ENCODE measurements at regions not wholly inside any gene's neighbourhood (a gene's known extent, or its start where the extent isn't known, plus 50 kb on each side); places are given as distances from the start of the nearest gene placed in this dataset.

GRCh38 chr16:35255186-35255803 is 1795.9 kb downstream of the TP53TG3F start:
- FAIRE-seq, result no peak

GRCh38 chr16:35255816-35256215 is 1796.4 kb downstream of the TP53TG3F start:
- FAIRE-seq (no peak), DNase-seq (ENCODE audit: low spot score) (no peak)

More at GRCh38 chr16:35255186-35255803, 1795.9 kb downstream of the TP53TG3F start:
- DNase-seq (ENCODE audit: low spot score), result no peak

GRCh38 chr16:35258381-35258780 is 1799.0 kb downstream of the TP53TG3F start:
- DNase-seq (ENCODE audit: low spot score), result no peak
- FAIRE-seq, result no peak

- no peak for FAIRE-seq
- DNase-seq (ENCODE audit: low spot score), result no peak
These were observed 1836.4 kb downstream of the TP53TG3F start for GRCh38 chr16:35295856-35296255.

DNA sequence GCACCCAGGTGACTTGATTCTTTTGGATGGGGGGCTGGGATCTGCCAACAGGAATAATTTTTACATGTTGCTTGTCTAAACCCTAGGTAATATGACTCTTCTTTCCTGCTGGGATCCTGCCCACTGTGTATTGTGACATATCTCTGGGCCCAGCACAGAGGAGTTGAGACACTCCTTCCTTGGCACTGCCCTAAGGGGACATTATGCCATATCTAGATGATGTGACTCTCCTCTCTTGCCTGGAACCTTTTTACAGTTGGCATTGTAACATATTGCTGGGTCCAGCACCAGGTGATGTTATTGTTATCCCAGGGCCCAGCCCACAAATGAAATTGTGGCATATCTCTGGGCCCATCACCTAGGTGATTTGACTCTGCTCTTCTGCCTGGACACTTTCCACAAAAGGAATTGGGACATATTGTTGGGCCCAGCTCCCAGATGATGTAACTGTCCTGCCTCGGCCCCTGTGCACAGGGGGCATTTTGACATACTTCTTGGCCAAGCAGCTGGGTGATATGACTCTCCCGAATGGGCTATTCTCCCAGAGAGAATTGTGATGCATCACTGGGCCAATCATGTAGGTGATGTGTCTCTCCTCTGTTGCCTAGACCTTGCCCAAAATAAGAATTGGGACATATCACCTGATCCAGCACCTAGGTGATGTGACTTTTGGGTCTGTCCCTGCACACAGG is 1837.7 kb downstream of the TP53TG3F start:
- FAIRE-seq, result no peak
- no peak for DNase-seq (ENCODE audit: low spot score)

DNA sequence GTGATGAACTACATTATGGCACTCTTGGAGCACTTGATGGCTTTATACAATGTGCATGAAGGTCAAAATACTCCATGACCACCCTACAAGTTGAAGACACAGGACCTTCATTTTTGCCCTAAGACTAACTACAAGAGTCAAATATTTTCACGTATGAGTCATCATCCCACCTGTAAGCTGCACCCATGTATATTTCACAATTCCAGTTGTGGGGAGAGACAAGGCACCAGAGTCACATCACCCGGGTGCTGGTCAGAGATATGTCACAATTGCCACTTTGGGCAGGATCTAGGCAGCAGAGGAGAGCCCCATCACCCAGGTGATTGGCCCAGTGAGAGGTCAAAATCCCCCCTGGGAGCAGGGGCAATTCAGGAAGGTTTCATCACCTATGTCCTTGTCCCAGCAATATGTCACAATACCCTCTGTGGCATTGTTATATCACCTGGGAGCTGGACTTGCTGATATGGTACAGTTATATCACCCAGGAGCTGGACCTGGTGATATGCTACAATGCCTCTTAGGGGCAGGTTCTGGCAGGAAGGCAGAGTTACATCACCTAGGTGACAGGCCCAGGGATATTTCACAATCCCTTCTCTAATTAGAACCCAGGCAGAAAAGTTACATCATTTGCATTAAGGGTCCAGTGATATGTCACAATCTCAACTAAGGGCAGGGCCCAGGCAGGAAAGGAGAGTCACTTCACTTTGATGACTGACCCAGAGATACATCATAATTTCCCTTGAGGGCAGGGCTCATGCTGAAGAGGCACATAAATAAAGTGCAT is 1839.2 kb downstream of the TP53TG3F start:
- no peak for DNase-seq (ENCODE audit: low spot score)
- no peak for FAIRE-seq

GRCh38 chr16:35302859-35303258 is 1843.4 kb downstream of the TP53TG3F start:
- FAIRE-seq, result no peak

GRCh38 chr16:35305476-35305875 is 1846.1 kb downstream of the TP53TG3F start:
- peak; percentile 15 for DNase-seq (ENCODE audit: low spot score)
- FAIRE-seq, result no peak

More at GRCh38 chr16:35302859-35303258, 1843.4 kb downstream of the TP53TG3F start:
- no peak for DNase-seq (ENCODE audit: low spot score)

DNA sequence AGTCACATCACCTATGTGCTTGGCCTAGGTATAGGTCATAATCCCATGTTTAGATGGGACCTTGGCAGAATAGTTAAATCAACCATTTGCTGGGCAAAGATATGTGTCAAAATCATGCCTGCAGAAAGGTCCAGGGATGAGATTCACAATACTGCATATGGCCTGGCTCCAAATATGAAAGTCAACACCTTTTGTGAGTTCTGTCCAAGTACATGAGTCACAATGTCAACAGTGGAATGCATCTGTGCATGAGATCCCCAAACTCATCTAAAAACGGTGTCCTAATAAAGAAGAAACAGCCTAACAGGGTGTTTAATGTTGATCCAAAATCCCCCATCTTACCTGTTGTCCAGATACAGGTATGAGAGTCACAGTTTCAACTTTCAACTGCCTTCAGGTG is 1847.5 kb downstream of the TP53TG3F start:
- DNase-seq (ENCODE audit: low spot score) (no peak), FAIRE-seq (no peak)

DNA sequence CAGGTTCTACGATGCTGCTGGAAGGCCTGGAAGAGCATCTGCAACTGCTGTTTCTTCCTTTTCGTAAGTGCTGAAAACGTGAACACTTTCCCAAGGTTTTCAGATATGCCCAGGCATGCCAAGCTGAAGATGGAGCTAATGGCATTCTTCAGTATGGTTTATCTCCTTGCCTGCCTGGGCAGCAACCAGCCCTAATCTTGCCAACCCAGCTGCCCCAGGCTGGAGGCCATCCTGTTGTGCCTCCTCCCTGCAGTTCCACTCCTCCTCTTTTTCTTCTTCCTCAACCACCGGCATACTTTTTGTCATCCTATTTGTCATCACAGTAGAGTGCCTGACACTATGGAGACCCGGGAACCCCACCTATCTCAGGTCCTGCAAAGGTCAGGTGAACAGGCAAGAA is 1849.3 kb downstream of the TP53TG3F start:
- FAIRE-seq, result no peak
- no peak for DNase-seq (ENCODE audit: low spot score)

DNA sequence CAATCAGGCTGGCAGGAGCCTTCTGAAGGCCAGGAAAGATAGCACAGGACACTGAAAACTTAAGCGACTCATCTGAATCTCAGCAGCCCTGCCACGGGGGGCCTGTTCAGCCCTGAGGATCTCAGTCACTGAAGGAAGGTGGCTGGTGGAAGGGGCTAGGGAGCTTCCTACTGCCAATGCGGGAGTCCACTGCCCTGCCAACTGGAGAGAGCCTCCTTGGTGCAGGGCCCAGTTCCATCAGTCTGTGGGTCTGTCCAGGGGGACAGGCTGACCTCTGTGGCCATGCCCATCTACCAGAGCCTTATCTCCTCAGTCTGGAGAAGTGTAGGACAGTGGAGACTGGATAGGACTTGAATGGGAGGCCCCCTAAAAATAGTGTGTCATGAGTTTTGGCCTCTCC is 1851.6 kb downstream of the TP53TG3F start:
- FAIRE-seq (no peak), DNase-seq (ENCODE audit: low spot score) (no peak)

- DNase-seq (ENCODE audit: low spot score), result no peak
- no peak for FAIRE-seq
These were observed 1852.1 kb downstream of the TP53TG3F start for GRCh38 chr16:35311475-35311874.

GRCh38 chr16:35314298-35314697 is 1854.9 kb downstream of the TP53TG3F start:
- FAIRE-seq, result no peak
- no peak for DNase-seq (ENCODE audit: low spot score)

DNA sequence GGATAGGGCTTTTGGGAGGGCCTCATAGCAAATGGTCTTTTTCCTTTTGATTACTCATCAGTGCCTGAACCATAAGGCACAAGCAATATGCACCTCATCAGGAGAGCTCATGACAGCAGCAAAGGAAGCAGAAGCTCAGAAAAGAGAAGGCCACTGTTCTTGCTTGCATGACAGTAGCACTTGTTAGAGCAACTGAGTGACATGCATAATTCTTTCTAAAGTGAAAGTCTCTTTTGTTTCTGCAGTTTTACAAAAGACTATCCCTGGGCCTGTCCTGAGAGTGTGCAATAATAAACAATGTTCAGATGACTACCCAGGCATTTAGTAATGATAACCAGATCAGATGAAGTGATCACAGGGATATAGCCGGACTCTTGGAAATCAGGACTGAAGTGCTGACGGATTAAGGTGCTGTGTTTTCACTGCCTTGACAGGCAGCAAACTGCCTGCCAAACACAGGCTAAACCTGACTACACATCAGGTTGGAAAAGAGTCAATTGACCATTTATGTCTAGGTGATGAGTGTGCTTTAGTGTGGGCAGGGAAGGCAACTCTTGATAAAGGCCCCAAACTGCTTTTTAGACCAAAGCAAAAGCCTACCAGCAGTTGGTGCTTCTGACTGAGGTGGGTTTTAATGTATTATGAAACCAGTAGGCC is 1860.3 kb downstream of the TP53TG3F start:
- FAIRE-seq, result no peak
- DNase-seq (ENCODE audit: low spot score), result no peak

DNA sequence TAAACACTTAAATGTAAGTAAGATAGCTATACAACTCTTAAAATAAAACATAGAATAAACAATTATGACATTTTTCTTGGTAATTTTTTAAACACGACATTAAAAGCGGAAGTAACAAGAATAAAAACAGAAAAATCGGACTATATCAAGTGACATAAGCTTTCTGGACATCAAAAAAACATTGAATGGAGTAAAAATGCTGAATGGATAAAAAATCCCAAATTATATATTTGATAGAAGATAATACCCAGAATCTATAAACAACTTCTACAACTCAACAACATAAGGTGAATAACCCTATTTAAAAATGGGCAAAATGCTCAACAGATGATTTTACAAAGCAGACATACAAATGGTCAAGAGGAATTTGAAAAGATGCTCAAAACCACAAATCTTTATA is 1866.5 kb downstream of the TP53TG3F start:
- FAIRE-seq (no peak), DNase-seq (ENCODE audit: low spot score) (no peak)

DNA sequence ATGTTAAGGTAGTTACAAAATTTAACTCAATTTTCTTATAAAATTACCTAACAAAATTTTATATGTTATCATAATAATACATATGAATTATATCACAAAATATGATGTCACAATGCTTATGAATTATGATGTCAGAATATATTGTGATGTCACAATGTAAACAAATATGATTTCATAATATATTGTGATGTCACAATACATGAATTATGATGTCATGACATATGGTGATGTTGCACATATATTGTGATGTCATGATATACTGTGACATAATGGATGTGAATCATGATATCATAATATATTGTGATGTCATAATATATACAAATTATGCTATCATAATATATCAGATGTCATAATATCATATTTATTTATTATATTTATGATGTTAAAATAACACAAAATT is 1879.9 kb downstream of the TP53TG3F start:
- DNase-seq (ENCODE audit: low spot score) (no peak), FAIRE-seq (peak; percentile 25)

DNA sequence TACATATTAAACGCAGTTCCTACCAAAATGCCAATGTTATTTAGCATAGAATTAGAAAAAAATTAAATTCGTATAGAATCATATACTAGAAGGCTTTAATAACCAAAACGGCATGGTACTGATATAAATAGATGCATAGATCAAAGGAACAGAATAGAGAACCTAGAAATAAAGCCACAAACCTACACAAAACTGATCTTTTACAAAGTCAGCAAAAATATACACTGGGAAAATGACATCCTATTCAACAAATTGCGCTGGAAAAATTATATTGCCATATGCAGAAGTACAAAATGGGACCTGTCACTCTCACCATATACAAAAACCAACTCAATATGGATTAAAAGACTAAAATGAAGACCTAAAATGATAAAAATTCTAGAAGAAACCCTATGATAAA is 1882.6 kb downstream of the TP53TG3F start:
- FAIRE-seq (no peak), DNase-seq (ENCODE audit: low spot score) (no peak)

DNA sequence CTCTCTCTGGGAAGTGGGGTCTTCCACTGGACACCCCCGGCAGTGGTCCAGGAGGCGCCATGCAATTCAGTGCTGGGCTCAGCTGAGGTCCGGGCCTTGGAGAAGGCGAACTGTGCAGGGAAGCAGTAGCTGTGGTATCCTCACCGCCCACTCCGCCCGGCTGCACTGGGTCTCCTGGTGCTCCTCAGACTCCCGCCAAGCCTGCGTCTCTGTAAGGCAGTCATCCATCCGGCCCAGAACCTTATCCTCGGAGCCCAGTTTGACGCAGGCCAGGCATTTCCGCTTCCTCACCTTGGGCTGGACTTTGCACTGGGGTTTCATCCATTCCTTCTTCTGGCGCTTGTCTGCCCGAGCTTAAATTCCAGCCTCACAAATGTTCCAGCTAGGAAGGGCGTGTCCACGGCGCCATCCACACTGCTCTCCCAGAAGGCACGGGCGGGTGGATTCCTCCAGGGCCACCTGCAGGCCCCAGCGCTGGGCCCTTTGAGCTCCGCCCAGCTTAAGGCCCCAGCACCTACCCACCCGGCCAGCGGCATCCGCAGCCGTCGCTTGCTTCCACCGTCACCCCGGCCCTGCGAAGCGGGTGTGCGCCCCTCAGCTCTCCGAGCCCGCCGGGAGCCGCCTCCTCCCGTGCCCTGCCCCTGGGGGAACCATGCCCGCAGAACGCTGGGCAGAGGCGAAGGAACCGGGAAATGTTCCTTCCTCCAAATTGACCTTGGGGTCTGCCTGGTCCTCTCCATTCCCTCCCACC is 1884.8 kb downstream of the TP53TG3F start:
- DNase-seq (ENCODE audit: low spot score), result no peak
- no peak for FAIRE-seq

- DNase-seq (ENCODE audit: low spot score) (no peak), FAIRE-seq (no peak)
These were observed 1893.0 kb downstream of the TP53TG3F start for GRCh38 chr16:35352431-35352830.

- FAIRE-seq (no peak), DNase-seq (ENCODE audit: low spot score) (no peak)
These were observed 1904.1 kb downstream of the TP53TG3F start for GRCh38 chr16:35363510-35363909.

DNA sequence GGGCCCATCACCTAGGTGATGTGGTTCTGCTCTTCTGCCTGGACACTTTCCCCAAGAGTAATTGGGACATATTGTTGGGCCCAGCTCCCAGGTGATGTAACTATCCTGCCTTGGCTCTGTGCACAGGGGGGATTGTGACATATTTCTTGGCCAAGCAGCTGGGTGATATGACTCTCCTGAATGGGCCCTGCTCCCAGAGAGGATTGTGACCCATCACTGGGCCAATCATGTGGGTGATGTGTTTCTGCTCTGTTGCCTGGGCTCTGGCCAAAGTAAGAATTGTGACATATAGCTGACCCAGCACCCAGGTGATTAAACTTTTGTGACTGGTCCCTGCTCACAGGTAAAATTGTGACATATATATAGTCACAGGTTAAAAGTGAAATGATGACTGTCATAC is 1904.9 kb downstream of the TP53TG3F start:
- no peak for FAIRE-seq
- DNase-seq (ENCODE audit: low spot score), result no peak

Measured in RCC 7860 (cell line).